GM23338 (cell line): ENCODE measurements at regions not wholly inside any gene's neighbourhood (a gene's known extent, or its start where the extent isn't known, plus 50 kb on each side); places are given as distances from the start of the nearest gene placed in this dataset.

Experiments used
- ATAC-seq: fragments of 200-7000 bp; cut with Tn5 transposase; 3 replicates; pipeline ENCODE4 v1.9.1; 2020
- DNase-seq: peaks from one replicate; pipeline ENCODE4 v3.0.0-alpha.2; 2015; ENCODE audit warnings: low spot score
- H2AFZ ChIP-seq: fragments of 200-600 bp; sonication (generic); 2 replicates; pipeline ENCODE4 v1.8.0; 2016; ENCODE audit warnings: antibody characterized with exemption, mild to moderate bottlenecking, moderate library complexity
- H3F3A ChIP-seq: fragments of 200-600 bp; sonication (generic); replicated peaks from 2 replicates; pipeline ENCODE4 v1.8.0; 2017; ENCODE audit warnings: antibody characterized with exemption, mixed run types, low read depth
- H3K27ac ChIP-seq: fragments of 200-600 bp; sonication (generic); 2 replicates; pipeline ENCODE4 v1.6.1; 2016; ENCODE audit warnings: low read depth
- H3K27me3 ChIP-seq: fragments of 200-600 bp; sonication (generic); 2 replicates; pipeline ENCODE4 v1.8.0; 2016; ENCODE audit warnings: mild to moderate bottlenecking, mixed run types, moderate library complexity; ENCODE audit not compliant: insufficient read depth
- H3K36me3 ChIP-seq: fragments of 200-600 bp; sonication (generic); 2 replicates; pipeline ENCODE4 v1.8.0; 2016; ENCODE audit warnings: mild to moderate bottlenecking; ENCODE audit not compliant: insufficient read depth
- H3K4me1 ChIP-seq: fragments of 200-600 bp; sonication (generic); 2 replicates; pipeline ENCODE4 v1.8.0; 2016; ENCODE audit warnings: mild to moderate bottlenecking, moderate library complexity; ENCODE audit not compliant: insufficient read depth
- H3K4me2 ChIP-seq: fragments of 200-600 bp; sonication (generic); 2 replicates; pipeline ENCODE4 v1.7.1; 2017; ENCODE audit warnings: mixed run types
- H3K4me3 ChIP-seq: fragments of 200-600 bp; sonication (generic); 2 replicates; pipeline ENCODE4 v1.6.1; 2016; ENCODE audit warnings: mixed run types
- H3K79me2 ChIP-seq: fragments of 200-600 bp; sonication (generic); replicated peaks from 2 replicates; pipeline ENCODE4 v1.8.0; 2017; ENCODE audit warnings: mild to moderate bottlenecking; ENCODE audit not compliant: insufficient read depth
- H3K9me2 ChIP-seq: fragments of 200-600 bp; sonication (generic); 2 replicates; pipeline ENCODE4 v1.8.0; 2017; ENCODE audit not compliant: insufficient read depth
- H4K20me1 ChIP-seq: fragments of 200-600 bp; sonication (generic); replicated peaks from 2 replicates; pipeline ENCODE4 v1.8.0; 2017; ENCODE audit warnings: mild to moderate bottlenecking; ENCODE audit not compliant: insufficient read depth
- H3K27ac Mint-ChIP-seq: 2 replicates; pipeline ENCODE4 v1.8.0; 2020; ENCODE audit warnings: inconsistent platforms, mild to moderate bottlenecking, moderate library complexity, mixed read lengths
- H3K27me3 Mint-ChIP-seq: 3 replicates; pipeline ENCODE4 v1.8.0; 2022; ENCODE audit warnings: low read depth, mild to moderate bottlenecking, moderate library complexity, mixed read lengths, inconsistent platforms; ENCODE audit not compliant: insufficient read depth, poor library complexity
- H3K36me3 Mint-ChIP-seq: 3 replicates; pipeline ENCODE4 v1.8.0; 2021; ENCODE audit warnings: low read depth, mild to moderate bottlenecking, inconsistent platforms, moderate library complexity, mixed read lengths
- H3K4me1 Mint-ChIP-seq: 3 replicates; pipeline ENCODE4 v1.8.0; 2020; ENCODE audit warnings: mild to moderate bottlenecking, inconsistent platforms, mixed read lengths
- H3K4me3 Mint-ChIP-seq: 3 replicates; pipeline ENCODE4 v1.8.0; 2021; ENCODE audit warnings: moderate library complexity, mild to moderate bottlenecking, inconsistent platforms, mixed read lengths
- H3K9me3 Mint-ChIP-seq: 3 replicates; pipeline ENCODE4 v1.8.0; 2020; ENCODE audit warnings: moderate library complexity, mild to moderate bottlenecking, inconsistent platforms, mixed read lengths
- CREB1 ChIP-seq: fragments of 250-450 bp; sonication (Bioruptor Pico); IDR thresholded peaks from 2 replicates; pipeline ENCODE4 v1.5.0; 2020; ENCODE audit warnings: low read depth, mild to moderate bottlenecking, moderate library complexity
- EZH2phosphoT487 ChIP-seq: fragments of 200-600 bp; sonication (generic); IDR thresholded peaks from one replicate; pipeline ENCODE4 v1.8.1; 2018; ENCODE audit warnings: antibody characterized with exemption; ENCODE audit not compliant: unreplicated experiment
- JUNB ChIP-seq: IDR thresholded peaks from one replicate; pipeline ENCODE4 v1.6.1; 2016; ENCODE audit warnings: antibody characterized with exemption; ENCODE audit not compliant: unreplicated experiment
- NANOG ChIP-seq: IDR thresholded peaks from 2 replicates; pipeline ENCODE4 v1.6.1; 2016; ENCODE audit warnings: antibody characterized with exemption, borderline replicate concordance
- POLR2AphosphoS5 ChIP-seq: IDR thresholded peaks from 2 replicates; pipeline ENCODE4 v1.6.1; 2016; ENCODE audit warnings: antibody characterized with exemption, low read depth
- ZNF331 ChIP-seq: fragments of 250-450 bp; sonication (Bioruptor Pico); IDR thresholded peaks from 2 replicates; pipeline ENCODE4 v1.5.0; 2020; ENCODE audit warnings: low read depth, mild to moderate bottlenecking, moderate library complexity
- TF ChIP-seq, protein P1 (sequence below): IDR thresholded peaks from 2 replicates; pipeline ENCODE4 v1.6.1; 2016; ENCODE audit warnings: antibody characterized with exemption
- TF ChIP-seq, protein P2 (sequence below), 2 experiments: fragments of 200-600 bp in 1 of 2; sonication (generic) in 1 of 2; conservative IDR thresholded peaks; 2 replicates each; pipeline versions ENCODE4 v1.5.1 to v1.6.1; 2016 to 2017; ENCODE audit warnings: antibody characterized with exemption in 2 of 2, low read depth in 2 of 2, mild to moderate bottlenecking in 2 of 2, moderate library complexity in 1 of 2

DNA sequence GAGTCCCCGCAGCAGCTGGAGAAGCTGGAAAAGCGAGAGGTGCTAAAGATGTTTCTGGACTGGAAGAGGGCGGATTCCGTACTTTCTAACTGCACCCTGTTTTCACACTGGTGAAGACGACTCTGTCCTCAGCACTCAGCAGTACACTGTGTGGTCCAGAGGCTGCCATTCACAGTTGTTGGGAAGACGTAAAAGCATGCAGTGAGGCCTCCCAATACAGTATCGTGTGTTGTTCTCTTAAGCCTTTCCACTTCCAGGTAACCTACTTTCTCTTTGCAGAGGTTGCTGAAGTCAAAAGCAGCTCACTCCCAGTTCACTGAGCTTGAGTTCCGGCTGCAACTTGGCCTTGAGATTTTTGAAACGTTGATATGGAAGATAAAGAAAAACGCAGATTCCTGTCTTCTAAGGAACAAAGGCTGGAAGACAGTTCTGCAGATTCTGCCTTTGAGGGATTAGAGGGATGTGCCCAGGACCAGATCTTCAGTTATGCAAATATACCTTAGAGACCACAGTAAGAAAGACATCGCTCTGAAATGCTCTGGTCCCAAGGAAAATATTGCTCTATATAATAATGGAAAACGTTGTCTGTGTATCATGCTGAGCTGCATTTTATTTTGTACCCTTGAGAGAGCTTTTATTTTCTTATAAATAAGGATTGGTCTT is 540.9 kb downstream of the TRIML1 start:
- H2AFZ ChIP-seq = peak overlapping the region; percentile 74; the same call in 1 of the 2 replicates
- Mint-ChIP-seq H3K27me3 (peaks cover 8% of the 10 kb centered on the region), H3K27ac (no peak overlapping the region), H3K4me1 (peaks cover 11% of the 10 kb centered on the region; the same call in 2 of the 3 replicates), H3K36me3 (no peaks in the 10 kb centered on the region; the same call in 2 of the 3 replicates), H3K9me3 (peaks cover 16% of the 10 kb centered on the region; the same call in 2 of the 3 replicates), H3K4me3 (no peak overlapping the region)
- no peak overlapping the region for H3K4me3 ChIP-seq
- no peaks in the 10 kb centered on the region for H3K4me1 ChIP-seq
- no peaks in the 10 kb centered on the region for H3F3A ChIP-seq
- DNase-seq = peak; percentile 9
- no peaks in the 10 kb centered on the region for H3K36me3 ChIP-seq
- H3K79me2 ChIP-seq = no peaks in the 10 kb centered on the region
- ATAC-seq = peak; percentile 72
- no peak overlapping the region for H3K4me2 ChIP-seq
- H3K27me3 ChIP-seq = no peaks in the 10 kb centered on the region
- no peaks in the 10 kb centered on the region for H3K9me2 ChIP-seq
- H3K27ac ChIP-seq = no peak overlapping the region
- H4K20me1 ChIP-seq = no peaks in the 10 kb centered on the region
- TF ChIP-seq, protein P1, sequence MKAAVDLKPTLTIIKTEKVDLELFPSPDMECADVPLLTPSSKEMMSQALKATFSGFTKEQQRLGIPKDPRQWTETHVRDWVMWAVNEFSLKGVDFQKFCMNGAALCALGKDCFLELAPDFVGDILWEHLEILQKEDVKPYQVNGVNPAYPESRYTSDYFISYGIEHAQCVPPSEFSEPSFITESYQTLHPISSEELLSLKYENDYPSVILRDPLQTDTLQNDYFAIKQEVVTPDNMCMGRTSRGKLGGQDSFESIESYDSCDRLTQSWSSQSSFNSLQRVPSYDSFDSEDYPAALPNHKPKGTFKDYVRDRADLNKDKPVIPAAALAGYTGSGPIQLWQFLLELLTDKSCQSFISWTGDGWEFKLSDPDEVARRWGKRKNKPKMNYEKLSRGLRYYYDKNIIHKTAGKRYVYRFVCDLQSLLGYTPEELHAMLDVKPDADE = no peak

DNA sequence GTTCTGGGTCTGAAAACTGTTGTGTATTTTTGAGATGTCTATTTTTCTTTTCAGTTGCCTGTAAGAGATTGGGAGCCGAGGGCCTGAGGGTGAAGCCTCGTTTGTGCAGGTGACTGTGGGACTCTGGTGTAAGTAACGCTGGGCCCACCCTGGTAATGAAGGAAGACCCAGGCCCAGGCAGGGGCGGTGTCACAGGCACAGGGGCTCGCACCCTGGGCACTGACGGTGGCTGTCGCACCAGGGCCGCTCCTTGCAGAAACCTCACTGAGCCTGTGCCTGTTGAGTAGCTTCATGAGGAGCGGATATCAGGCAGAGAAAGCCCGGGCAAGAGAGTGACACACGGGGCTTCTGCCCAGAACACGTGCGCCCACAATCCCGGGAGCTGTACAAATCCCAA is 541.4 kb downstream of the TRIML1 start:
- H4K20me1 ChIP-seq = no peaks in the 10 kb centered on the region
- peaks cover 11% of the 10 kb centered on the region; the same call in 2 of the 3 replicates for H3K4me1 Mint-ChIP-seq

More for the DNA sequence above, 541.4 kb downstream of the TRIML1 start:
- H3K27ac ChIP-seq = no peak overlapping the region
- 0 out of 2 replicates have a peak overlapping the region, but pooled peaks have one; percentile 63 for H2AFZ ChIP-seq
- no peaks in the 10 kb centered on the region for H3F3A ChIP-seq
- no peak overlapping the region for H3K4me2 ChIP-seq
- no peaks in the 10 kb centered on the region for H3K36me3 ChIP-seq
- no peaks in the 10 kb centered on the region; the same call in 2 of the 3 replicates for H3K36me3 Mint-ChIP-seq
- peaks cover 8% of the 10 kb centered on the region for H3K27me3 Mint-ChIP-seq
- H3K9me2 ChIP-seq = no peaks in the 10 kb centered on the region
- DNase-seq = no peak
- H3K27me3 ChIP-seq = no peaks in the 10 kb centered on the region
- peaks cover 13% of the 10 kb centered on the region; the same call in 2 of the 3 replicates for H3K9me3 Mint-ChIP-seq
- H3K27ac Mint-ChIP-seq = no peak overlapping the region
- no peak overlapping the region for H3K4me3 ChIP-seq
- H3K4me1 ChIP-seq = no peaks in the 10 kb centered on the region
- no peak for TF ChIP-seq CREB1 (CRISPR knock-in tag)
- no peak for TF ChIP-seq EZH2phosphoT487
- TF ChIP-seq POLR2AphosphoS5 = no peak
- TF ChIP-seq NANOG = no peak
- TF ChIP-seq, protein P1 = no peak
- TF ChIP-seq ZNF331 (CRISPR knock-in tag) = no peak
- no peak for TF ChIP-seq JUNB
- TF ChIP-seq, protein P2, sequence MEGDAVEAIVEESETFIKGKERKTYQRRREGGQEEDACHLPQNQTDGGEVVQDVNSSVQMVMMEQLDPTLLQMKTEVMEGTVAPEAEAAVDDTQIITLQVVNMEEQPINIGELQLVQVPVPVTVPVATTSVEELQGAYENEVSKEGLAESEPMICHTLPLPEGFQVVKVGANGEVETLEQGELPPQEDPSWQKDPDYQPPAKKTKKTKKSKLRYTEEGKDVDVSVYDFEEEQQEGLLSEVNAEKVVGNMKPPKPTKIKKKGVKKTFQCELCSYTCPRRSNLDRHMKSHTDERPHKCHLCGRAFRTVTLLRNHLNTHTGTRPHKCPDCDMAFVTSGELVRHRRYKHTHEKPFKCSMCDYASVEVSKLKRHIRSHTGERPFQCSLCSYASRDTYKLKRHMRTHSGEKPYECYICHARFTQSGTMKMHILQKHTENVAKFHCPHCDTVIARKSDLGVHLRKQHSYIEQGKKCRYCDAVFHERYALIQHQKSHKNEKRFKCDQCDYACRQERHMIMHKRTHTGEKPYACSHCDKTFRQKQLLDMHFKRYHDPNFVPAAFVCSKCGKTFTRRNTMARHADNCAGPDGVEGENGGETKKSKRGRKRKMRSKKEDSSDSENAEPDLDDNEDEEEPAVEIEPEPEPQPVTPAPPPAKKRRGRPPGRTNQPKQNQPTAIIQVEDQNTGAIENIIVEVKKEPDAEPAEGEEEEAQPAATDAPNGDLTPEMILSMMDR (conservative IDR thresholded peaks at IDR 0.05; ENCODE audit: low read depth in 2 of 2) = no peak
- no peak overlapping the region for H3K4me3 Mint-ChIP-seq
- ATAC-seq = peak; percentile 46; the same call in 2 of the 3 replicates
- H3K79me2 ChIP-seq = no peaks in the 10 kb centered on the region
